ENCODE measurements at regions not wholly inside any gene's neighbourhood (a gene's known extent, or its start where the extent isn't known, plus 50 kb on each side); places are given as distances from the start of the nearest gene placed in this dataset.

GRCh38 chr2:234273887-234274584, 222.8 kb downstream of the ARL4C start:
- Mint-ChIP-seq H3K9me3 (ENCODE audit: low read depth) (peaks cover 6% of the 10 kb centered on the region), H3K36me3 (ENCODE audit: insufficient read depth) (no peaks in the 10 kb centered on the region), H3K4me3 (ENCODE audit: low read depth) (no peak overlapping the region), H3K27ac (no peak overlapping the region), H3K4me1 (ENCODE audit: low read depth) (peaks cover 2% of the 10 kb centered on the region), H3K27me3 (no peaks in the 10 kb centered on the region)
- no peak for DNase-seq (ENCODE audit: low spot score, unreplicated experiment)
- TF ChIP-seq, protein P1, sequence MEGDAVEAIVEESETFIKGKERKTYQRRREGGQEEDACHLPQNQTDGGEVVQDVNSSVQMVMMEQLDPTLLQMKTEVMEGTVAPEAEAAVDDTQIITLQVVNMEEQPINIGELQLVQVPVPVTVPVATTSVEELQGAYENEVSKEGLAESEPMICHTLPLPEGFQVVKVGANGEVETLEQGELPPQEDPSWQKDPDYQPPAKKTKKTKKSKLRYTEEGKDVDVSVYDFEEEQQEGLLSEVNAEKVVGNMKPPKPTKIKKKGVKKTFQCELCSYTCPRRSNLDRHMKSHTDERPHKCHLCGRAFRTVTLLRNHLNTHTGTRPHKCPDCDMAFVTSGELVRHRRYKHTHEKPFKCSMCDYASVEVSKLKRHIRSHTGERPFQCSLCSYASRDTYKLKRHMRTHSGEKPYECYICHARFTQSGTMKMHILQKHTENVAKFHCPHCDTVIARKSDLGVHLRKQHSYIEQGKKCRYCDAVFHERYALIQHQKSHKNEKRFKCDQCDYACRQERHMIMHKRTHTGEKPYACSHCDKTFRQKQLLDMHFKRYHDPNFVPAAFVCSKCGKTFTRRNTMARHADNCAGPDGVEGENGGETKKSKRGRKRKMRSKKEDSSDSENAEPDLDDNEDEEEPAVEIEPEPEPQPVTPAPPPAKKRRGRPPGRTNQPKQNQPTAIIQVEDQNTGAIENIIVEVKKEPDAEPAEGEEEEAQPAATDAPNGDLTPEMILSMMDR (IDR thresholded peaks at IDR 0.05; ENCODE audit: unreplicated experiment), result no peak

DNA sequence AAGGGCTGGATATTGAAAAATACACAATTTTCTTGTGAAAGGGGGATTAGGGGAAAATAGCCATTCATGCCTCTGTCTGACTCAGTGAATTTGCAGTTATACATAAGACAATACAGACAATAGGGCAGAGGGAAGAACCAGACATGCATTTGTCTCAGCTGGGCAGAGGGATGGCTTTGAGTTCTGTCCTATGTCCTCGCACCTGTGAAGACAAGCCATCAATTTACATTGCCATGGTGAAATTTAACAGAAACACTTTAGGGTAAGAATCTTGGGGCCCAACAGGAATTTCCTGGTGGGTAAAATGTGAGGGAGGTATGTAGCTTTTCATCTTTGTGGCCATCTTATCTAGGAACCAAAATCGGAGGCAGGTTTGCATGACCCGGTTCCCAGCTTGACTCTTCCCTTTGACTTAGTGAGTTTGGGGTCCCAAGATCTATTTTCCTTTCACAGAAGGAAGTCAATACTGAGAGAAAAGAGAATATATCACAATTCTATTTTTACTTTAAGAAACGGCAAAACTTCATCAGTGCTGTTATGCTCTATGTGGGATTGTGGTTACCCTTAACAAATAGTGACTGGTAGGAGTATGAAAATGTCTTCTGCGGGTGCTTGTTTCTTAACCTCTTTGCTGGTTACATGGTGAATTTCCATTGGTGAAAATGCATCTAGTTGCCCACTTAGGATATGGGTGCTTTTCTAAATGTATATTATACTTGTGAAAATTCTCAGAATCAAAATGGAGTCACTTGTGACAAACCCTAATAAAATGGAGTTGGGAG, 221.8 kb downstream of the SPP2 start:
- Mint-ChIP-seq H3K36me3 (ENCODE audit: insufficient read depth) (no peaks in the 10 kb centered on the region), H3K27me3 (no peaks in the 10 kb centered on the region), H3K4me1 (ENCODE audit: low read depth) (peaks cover 2% of the 10 kb centered on the region), H3K4me3 (ENCODE audit: low read depth) (no peak overlapping the region), H3K9me3 (ENCODE audit: low read depth) (no peaks in the 10 kb centered on the region), H3K27ac (no peak overlapping the region)
- DNase-seq (ENCODE audit: low spot score, unreplicated experiment), result no peak
- TF ChIP-seq, protein P1 (IDR thresholded peaks at IDR 0.05; ENCODE audit: unreplicated experiment), result no peak

DNA sequence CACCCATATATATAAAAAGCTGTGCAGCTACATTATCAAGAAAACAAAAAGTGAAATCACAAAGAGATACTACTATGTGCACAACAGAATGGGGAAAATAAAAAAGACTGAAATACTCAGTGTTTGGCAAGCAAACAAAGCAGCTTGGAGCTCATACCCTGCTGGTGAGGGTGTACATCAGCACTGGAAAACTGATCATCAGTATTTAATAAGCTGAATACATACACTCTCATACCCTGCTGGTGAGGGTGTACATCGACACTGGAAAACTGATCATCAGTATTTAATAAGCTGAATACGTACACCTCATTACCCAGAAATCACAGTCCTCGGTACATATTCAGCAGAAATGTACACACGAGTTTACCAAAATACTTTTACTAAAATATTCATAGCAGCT, 220.8 kb downstream of the SPP2 start:
- peaks cover 2% of the 10 kb centered on the region for H3K4me1 Mint-ChIP-seq (ENCODE audit: low read depth)
- H3K9me3 Mint-ChIP-seq (ENCODE audit: low read depth), result no peaks in the 10 kb centered on the region
- no peak overlapping the region for H3K4me3 Mint-ChIP-seq (ENCODE audit: low read depth)
- no peak for DNase-seq (ENCODE audit: low spot score, unreplicated experiment)
- no peaks in the 10 kb centered on the region for H3K27me3 Mint-ChIP-seq
- no peaks in the 10 kb centered on the region for H3K36me3 Mint-ChIP-seq (ENCODE audit: insufficient read depth)
- no peak overlapping the region for H3K27ac Mint-ChIP-seq
- TF ChIP-seq, protein P1 (IDR thresholded peaks at IDR 0.05; ENCODE audit: unreplicated experiment), result no peak

GRCh38 chr2:234269769-234270204, 219.3 kb downstream of the SPP2 start:
- no peak overlapping the region for H3K4me3 Mint-ChIP-seq (ENCODE audit: low read depth)
- TF ChIP-seq, protein P1 (IDR thresholded peaks at IDR 0.05; ENCODE audit: unreplicated experiment), result no peak
- no peaks in the 10 kb centered on the region for H3K27me3 Mint-ChIP-seq
- no peaks in the 10 kb centered on the region for H3K9me3 Mint-ChIP-seq (ENCODE audit: low read depth)
- DNase-seq (ENCODE audit: low spot score, unreplicated experiment), result no peak
- no peak overlapping the region for H3K27ac Mint-ChIP-seq
- H3K36me3 Mint-ChIP-seq (ENCODE audit: insufficient read depth), result no peaks in the 10 kb centered on the region
- peaks cover 10% of the 10 kb centered on the region for H3K4me1 Mint-ChIP-seq (ENCODE audit: low read depth)

GRCh38 chr2:234267534-234267933, 217.0 kb downstream of the SPP2 start:
- no peak for DNase-seq (ENCODE audit: low spot score, unreplicated experiment)
- Mint-ChIP-seq H3K36me3 (ENCODE audit: insufficient read depth) (no peaks in the 10 kb centered on the region), H3K4me3 (ENCODE audit: low read depth) (no peak overlapping the region), H3K9me3 (ENCODE audit: low read depth) (no peaks in the 10 kb centered on the region), H3K27ac (no peak overlapping the region), H3K27me3 (no peaks in the 10 kb centered on the region), H3K4me1 (ENCODE audit: low read depth) (peaks cover 10% of the 10 kb centered on the region)
- TF ChIP-seq, protein P1 (IDR thresholded peaks at IDR 0.05; ENCODE audit: unreplicated experiment), result no peak

Data from progenitor cell of endocrine pancreas (in vitro differentiated cells).